PC-9 (cell line): ENCODE measurements at regions not wholly inside any gene's neighbourhood (a gene's known extent, or its start where the extent isn't known, plus 50 kb on each side); places are given as distances from the start of the nearest gene placed in this dataset.

Source experiments
- BruUV-seq: library from RNA; stranded (reverse); fragments of 400-500 nt; replicated peaks from 2 replicates; lab custom pipeline; 2021; lab: Mats Ljungman, UMichigan
- CTCF ChIA-PET: fragments of 300-600 bp; sonication (Branson Sonifier 250); formaldehyde crosslinking; loops from one replicate; lab custom pipeline; 2022; ENCODE audit warnings: antibody characterized with exemption; lab: Charles Lee
- POLR2A ChIA-PET: fragments of 300-600 bp; sonication (Branson Sonifier 250); formaldehyde crosslinking; loops from one replicate; lab custom pipeline; 2022; ENCODE audit warnings: antibody characterized with exemption; ENCODE audit not compliant: unreplicated experiment; lab: Charles Lee
- DNase-seq, 2 experiments: peaks; one replicate each; pipeline versions ENCODE4 v3.0.0 to v3.0.0-alpha.2; 2015 to 2022; ENCODE audit warnings: mixed read lengths in 1 of 2
- H2AFZ ChIP-seq: fragments of 200-600 bp; sonication (generic); 2 replicates; pipeline ENCODE4 v1.8.1; 2017; ENCODE audit warnings: antibody characterized with exemption
- H3F3A ChIP-seq: fragments of 200-600 bp; sonication (generic); 2 replicates; pipeline ENCODE4 v1.8.1; 2017; ENCODE audit warnings: antibody characterized with exemption, mild to moderate bottlenecking, low read depth; ENCODE audit not compliant: insufficient read depth
- H3K27ac ChIP-seq: fragments of 200-600 bp; sonication (generic); 2 replicates; pipeline ENCODE4 v1.6.1; 2016; ENCODE audit warnings: mixed run types
- H3K27me3 ChIP-seq: fragments of 200-600 bp; sonication (generic); 2 replicates; pipeline ENCODE4 v1.6.1; 2016; ENCODE audit warnings: low read depth, mixed run types; ENCODE audit not compliant: insufficient read depth
- H3K36me3 ChIP-seq: fragments of 200-600 bp; sonication (generic); 2 replicates; pipeline ENCODE4 v1.6.1; 2016; ENCODE audit warnings: low read depth, mixed run types
- H3K4me1 ChIP-seq: fragments of 200-600 bp; sonication (generic); replicated peaks from 2 replicates; pipeline ENCODE4 v1.6.1; 2016; ENCODE audit warnings: mixed run types; ENCODE audit not compliant: insufficient read depth
- H3K4me2 ChIP-seq: fragments of 200-600 bp; sonication (generic); 2 replicates; pipeline ENCODE4 v1.6.1; 2017; ENCODE audit warnings: mixed run types
- H3K4me3 ChIP-seq: fragments of 200-600 bp; sonication (generic); 2 replicates; pipeline ENCODE4 v1.6.1; 2016; ENCODE audit warnings: mixed run types
- H3K79me2 ChIP-seq: fragments of 200-600 bp; sonication (generic); 2 replicates; pipeline ENCODE4 v1.6.1; 2017; ENCODE audit warnings: low read depth, mixed run types
- H3K9me2 ChIP-seq: fragments of 200-600 bp; sonication (generic); 2 replicates; pipeline ENCODE4 v1.8.1; 2017; ENCODE audit warnings: mild to moderate bottlenecking; ENCODE audit not compliant: insufficient read depth
- H3K9me3 ChIP-seq: fragments of 200-600 bp; sonication (generic); 2 replicates; pipeline ENCODE4 v1.8.1; 2016; ENCODE audit warnings: low read depth; ENCODE audit not compliant: insufficient read depth
- H4K20me1 ChIP-seq: fragments of 200-600 bp; sonication (generic); 2 replicates; pipeline ENCODE4 v1.8.1; 2017; ENCODE audit not compliant: insufficient read depth
- EZH2 ChIP-seq: fragments of 200-600 bp; sonication (generic); IDR thresholded peaks from 2 replicates; pipeline ENCODE4 v1.8.0; 2017; ENCODE audit warnings: antibody characterized with exemption, low read depth
- intact Hi-C: fragments of 100-400 bp; cut with micrococcal nuclease; formaldehyde crosslinking; loops from one replicate; pipeline ENCODE4 v1.10.0; 2022; ENCODE audit not compliant: unreplicated experiment
- TF ChIP-seq, protein P1 (sequence below): fragments of 200-600 bp; sonication (generic); conservative IDR thresholded peaks from 2 replicates; pipeline ENCODE4 v1.6.1; 2017; ENCODE audit warnings: mixed run types, antibody characterized with exemption, mild to moderate bottlenecking, moderate library complexity

GRCh38 chr6:21666853-21667681, 73.5 kb downstream of the SOX4 start:
- Histone ChIP-seq H3K4me3 (no peak overlapping the region), H3K4me2 (no peak overlapping the region), H3K27me3 (peaks cover 30% of the 10 kb centered on the region), H3K27ac (no peak overlapping the region), H3K79me2 (no peaks in the 10 kb centered on the region), H2AFZ (no peak overlapping the region), H3K4me1 (0 out of 2 replicates have a peak, but pooled peaks cover 10% of the 10 kb centered on the region), H4K20me1 (no peaks in the 10 kb centered on the region), H3F3A (no peaks in the 10 kb centered on the region), H3K36me3 (no peaks in the 10 kb centered on the region), H3K9me2 (no peaks in the 10 kb centered on the region), H3K9me3 (no peaks in the 10 kb centered on the region)
- TF ChIP-seq, protein P1, sequence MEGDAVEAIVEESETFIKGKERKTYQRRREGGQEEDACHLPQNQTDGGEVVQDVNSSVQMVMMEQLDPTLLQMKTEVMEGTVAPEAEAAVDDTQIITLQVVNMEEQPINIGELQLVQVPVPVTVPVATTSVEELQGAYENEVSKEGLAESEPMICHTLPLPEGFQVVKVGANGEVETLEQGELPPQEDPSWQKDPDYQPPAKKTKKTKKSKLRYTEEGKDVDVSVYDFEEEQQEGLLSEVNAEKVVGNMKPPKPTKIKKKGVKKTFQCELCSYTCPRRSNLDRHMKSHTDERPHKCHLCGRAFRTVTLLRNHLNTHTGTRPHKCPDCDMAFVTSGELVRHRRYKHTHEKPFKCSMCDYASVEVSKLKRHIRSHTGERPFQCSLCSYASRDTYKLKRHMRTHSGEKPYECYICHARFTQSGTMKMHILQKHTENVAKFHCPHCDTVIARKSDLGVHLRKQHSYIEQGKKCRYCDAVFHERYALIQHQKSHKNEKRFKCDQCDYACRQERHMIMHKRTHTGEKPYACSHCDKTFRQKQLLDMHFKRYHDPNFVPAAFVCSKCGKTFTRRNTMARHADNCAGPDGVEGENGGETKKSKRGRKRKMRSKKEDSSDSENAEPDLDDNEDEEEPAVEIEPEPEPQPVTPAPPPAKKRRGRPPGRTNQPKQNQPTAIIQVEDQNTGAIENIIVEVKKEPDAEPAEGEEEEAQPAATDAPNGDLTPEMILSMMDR = no peak
- TF ChIP-seq EZH2 = no peak
- intact Hi-C loops = loop anchor here (10.0 kb wide), 1 partner anchor 138 kb away; no protein-coding TSS in a partner anchor
- no peak for DNase-seq
- BruUV-seq = no TSS peak
- POLR2A ChIA-PET = no interaction called here
- CTCF ChIA-PET = no interaction called here

DNA sequence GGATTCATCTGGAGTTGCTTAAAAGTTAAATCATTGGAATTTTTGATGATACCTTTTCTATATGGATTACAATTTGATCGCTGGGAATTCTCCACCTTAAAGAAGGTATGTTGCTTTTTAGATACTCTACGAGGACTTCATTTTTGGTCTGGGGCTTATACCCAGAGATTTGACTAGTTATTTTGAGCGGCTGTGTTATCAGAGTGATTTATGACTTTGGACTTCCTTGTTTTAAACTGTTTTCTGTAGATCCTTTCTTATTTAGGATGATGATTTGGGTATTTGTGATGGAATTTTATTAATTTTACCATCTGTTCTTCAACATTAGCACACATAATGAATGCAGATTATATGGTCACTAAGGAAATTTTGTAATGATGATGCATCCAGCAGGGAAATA, 75.2 kb downstream of the SOX4 start:
- ChIA-PET CTCF (no interaction called here), POLR2A (no interaction called here)
- H3K4me1 ChIP-seq = 0 out of 2 replicates have a peak, but pooled peaks cover 10% of the 10 kb centered on the region
- TF ChIP-seq, protein P1 = no peak
- no peak for TF ChIP-seq EZH2
- no TSS peak for BruUV-seq
- peaks cover 23% of the 10 kb centered on the region for H3K27me3 ChIP-seq
- H3F3A ChIP-seq = no peaks in the 10 kb centered on the region
- intact Hi-C loops = loop anchor here (10.0 kb wide), 1 partner anchor 136 kb away; no protein-coding TSS in a partner anchor
- no peaks in the 10 kb centered on the region for H4K20me1 ChIP-seq
- H3K9me3 ChIP-seq = no peaks in the 10 kb centered on the region
- no peak overlapping the region for H3K4me3 ChIP-seq
- no peaks in the 10 kb centered on the region for H3K79me2 ChIP-seq
- H3K27ac ChIP-seq = no peak overlapping the region
- no peak for DNase-seq
- H3K36me3 ChIP-seq = no peaks in the 10 kb centered on the region
- no peak overlapping the region for H2AFZ ChIP-seq
- no peak overlapping the region for H3K4me2 ChIP-seq
- H3K9me2 ChIP-seq = no peaks in the 10 kb centered on the region

- Histone ChIP-seq H3K4me2 (no peak overlapping the region), H3K27ac (no peak overlapping the region), H3K79me2 (no peaks in the 10 kb centered on the region), H3K27me3 (no peaks in the 10 kb centered on the region), H4K20me1 (no peaks in the 10 kb centered on the region), H3K4me1 (peaks cover 14% of the 10 kb centered on the region; the same call in 1 of the 2 replicates), H3K9me3 (no peaks in the 10 kb centered on the region), H3K36me3 (no peaks in the 10 kb centered on the region), H3F3A (peaks cover 3% of the 10 kb centered on the region; the same call in 1 of the 2 replicates), H3K4me3 (no peak overlapping the region), H3K9me2 (no peaks in the 10 kb centered on the region), H2AFZ (no peak overlapping the region)
- ChIA-PET POLR2A (no interaction called here), CTCF (no interaction called here)
- TF ChIP-seq, protein P1 = no peak
- TF ChIP-seq EZH2 = no peak
- BruUV-seq = no TSS peak
- no peak for DNase-seq
- intact Hi-C loops = no loop called here
Measured at GRCh38 chr6:21676769-21677168, 83.2 kb downstream of the SOX4 start.
